ENCODE measurements at regions not wholly inside any gene's neighbourhood (a gene's known extent, or its start where the extent isn't known, plus 50 kb on each side); places are given as distances from the start of the nearest gene placed in this dataset.

- H3K36me3 ChIP-seq (ENCODE audit: control insufficient read depth in 2 of 2, insufficient read depth in 2 of 2, low read length in 1 of 2): no peaks in the 10 kb centered on the region
- no peak overlapping the region for H3K4me2 ChIP-seq (ENCODE audit: control insufficient read depth, insufficient read depth)
- peaks cover 0 to 2% of the 10 kb centered on the region in 2 experiments; a peak in 2 of 4 replicates for H3K27me3 ChIP-seq (replicated peaks in 1 of 2; ENCODE audit: control insufficient read depth in 2 of 2, insufficient read depth in 2 of 2, low read length in 1 of 2)
- intact Hi-C loops (cut with micrococcal nuclease; ENCODE audit: unreplicated experiment) (no loop called here), in situ Hi-C loops (cut with MboI) (no loop called here)
- FAIRE-seq (no peak), ATAC-seq (no peak), DNase-seq (ENCODE audit: low read depth, low spot score) (no peak)
- no peaks in the 10 kb centered on the region for H3K9me3 ChIP-seq (replicated peaks; ENCODE audit: control insufficient read depth, insufficient read depth, low read length)
- SMC1A ChIA-PET (ENCODE audit: uncharacterized antibody, unreplicated experiment): no interaction called here
- no TSS peak for BruUV-seq (replicated peaks)
- no peak overlapping the region for H3K27ac ChIP-seq (ENCODE audit: control insufficient read depth, insufficient read depth)
- CTCF ChIA-PET: no interaction called here
- RAD21 ChIA-PET (ENCODE audit: unreplicated experiment): no interaction called here
- no peaks in the 10 kb centered on the region for H4K20me1 ChIP-seq (ENCODE audit: control insufficient read depth, insufficient read depth)
- POLR2A ChIA-PET: no interaction called here
- no peak overlapping the region for H3K9ac ChIP-seq (ENCODE audit: control insufficient read depth, insufficient read depth, low read length)
- no peaks in the 10 kb centered on the region for H3K4me1 ChIP-seq (ENCODE audit: control insufficient read depth, insufficient read depth, low read length)
- H3K79me2 ChIP-seq (ENCODE audit: control insufficient read depth, insufficient read depth, low read length): no peaks in the 10 kb centered on the region
- 57% methylated on average over 4 of the region's 4 CpGs for WGBS (ENCODE audit: insufficient coverage, insufficient replicate concordance, low lambda C conversion rate, missing lambda C conversion rate)
- H2AFZ ChIP-seq (ENCODE audit: control insufficient read depth, low read depth, low read length): no peak overlapping the region
- H3K4me3 ChIP-seq: no peak overlapping the region
- no peak for TF ChIP-seq CHD4 (IDR thresholded peaks at IDR 0.05)
- TF ChIP-seq REST (IDR thresholded peaks at IDR 0.05; ENCODE audit: low read depth, low read length): no peak
- no peak for TF ChIP-seq TCF3 (IDR thresholded peaks at IDR 0.05; ENCODE audit: borderline replicate concordance, insufficient read depth, low read depth, low read length)
- no peak for TF ChIP-seq PAX5 (IDR thresholded peaks at IDR 0.05; ENCODE audit: borderline replicate concordance, low read depth, low read length)
- TF ChIP-seq NKRF (conservative IDR thresholded peaks at IDR 0.05): no peak
- TF ChIP-seq BCL3 (IDR thresholded peaks at IDR 0.05; ENCODE audit: borderline replicate concordance, insufficient read depth, low read depth, low read length, poor library complexity, severe bottlenecking): no peak
- no peak for TF ChIP-seq EZH2 (IDR thresholded peaks at IDR 0.05; ENCODE audit: borderline replicate concordance, control insufficient read depth, low read depth, low read length)
- TF ChIP-seq BCL11A (IDR thresholded peaks at IDR 0.05; ENCODE audit: low read depth, low read length): no peak
- TF ChIP-seq, protein P1, sequence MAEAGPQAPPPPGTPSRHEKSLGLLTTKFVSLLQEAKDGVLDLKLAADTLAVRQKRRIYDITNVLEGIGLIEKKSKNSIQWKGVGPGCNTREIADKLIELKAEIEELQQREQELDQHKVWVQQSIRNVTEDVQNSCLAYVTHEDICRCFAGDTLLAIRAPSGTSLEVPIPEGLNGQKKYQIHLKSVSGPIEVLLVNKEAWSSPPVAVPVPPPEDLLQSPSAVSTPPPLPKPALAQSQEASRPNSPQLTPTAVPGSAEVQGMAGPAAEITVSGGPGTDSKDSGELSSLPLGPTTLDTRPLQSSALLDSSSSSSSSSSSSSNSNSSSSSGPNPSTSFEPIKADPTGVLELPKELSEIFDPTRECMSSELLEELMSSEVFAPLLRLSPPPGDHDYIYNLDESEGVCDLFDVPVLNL (IDR thresholded peaks at IDR 0.05; ENCODE audit: low read depth, low read length): no peak
- no peak for TF ChIP-seq NFYB (IDR thresholded peaks at IDR 0.05; ENCODE audit: insufficient read depth, low read depth, low read length)
- no peak for TF ChIP-seq FOXK2 (IDR thresholded peaks at IDR 0.05)
- TF ChIP-seq SP1 (IDR thresholded peaks at IDR 0.05; ENCODE audit: low read depth, low read length): no peak
- no peak for TF ChIP-seq RELA (IDR thresholded peaks at IDR 0.05; ENCODE audit: borderline replicate concordance, partially characterized antibody)
- no peak for TF ChIP-seq SUZ12 (IDR thresholded peaks at IDR 0.05; ENCODE audit: unreplicated experiment)
- TF ChIP-seq RCOR1 (conservative IDR thresholded peaks at IDR 0.05; ENCODE audit: low read depth, low read length): no peak
- TF ChIP-seq POLR2AphosphoS5 (IDR thresholded peaks at IDR 0.05; ENCODE audit: low read length): no peak
- no peak for TF ChIP-seq CBFB (IDR thresholded peaks at IDR 0.05; ENCODE audit: low read depth)
Measured at GRCh38 chr2:41990245-41990644, 57.6 kb upstream of the PKDCC start.

Measured in GM12878 (cell line).